ENCODE measurements at regions not wholly inside any gene's neighbourhood (a gene's known extent, or its start where the extent isn't known, plus 50 kb on each side); places are given as distances from the start of the nearest gene placed in this dataset.

GRCh38 chr10:78899098-78899754 lies 169.5 kb upstream of the ZMIZ1 start:
- ChIA-PET POLR2A (no interaction called here), CTCF (no interaction called here), RAD21 (ENCODE audit: low non-redundant PET in 1 of 2, low total read pairs in 2 of 2, uncharacterized antibody in 2 of 2, unreplicated experiment in 2 of 2) (no interaction called here)
- no TSS peak for BruUV-seq (replicated peaks)
- no peaks in the 10 kb centered on the region for H4K20me1 ChIP-seq (ENCODE audit: insufficient read depth)
- no peaks in the 10 kb centered on the region for H3K36me3 ChIP-seq (ENCODE audit: control insufficient read depth in 1 of 2, insufficient read depth in 2 of 2, low read length in 2 of 2)
- no peaks in the 10 kb centered on the region for H3K9me3 ChIP-seq (ENCODE audit: control insufficient read depth in 1 of 2, insufficient read depth in 1 of 2, low read depth in 1 of 2, low read length in 2 of 2)
- no peak overlapping the region for H3K9ac ChIP-seq (ENCODE audit: low read length)
- H3K27ac ChIP-seq (ENCODE audit: low read depth, low read length) = no peak overlapping the region
- no peak overlapping the region for H2AFZ ChIP-seq (ENCODE audit: low read depth, low read length, poor library complexity, severe bottlenecking)
- DNase-seq (ENCODE audit: low read depth, low spot score) (no peak), ATAC-seq (no peak)
- TF ChIP-seq FOSL1 (IDR thresholded peaks at IDR 0.05; ENCODE audit: low read depth) = no peak
- no peak for TF ChIP-seq JUND (IDR thresholded peaks at IDR 0.05)
- no peak for TF ChIP-seq CEBPB (IDR thresholded peaks at IDR 0.05; ENCODE audit: low read depth)
- no peak for TF ChIP-seq ATF3 (IDR thresholded peaks at IDR 0.05)
- no peak for TF ChIP-seq POLR2A (IDR thresholded peaks at IDR 0.05; ENCODE audit: borderline replicate concordance, extremely low read depth, insufficient read depth, insufficient read length)
- TF ChIP-seq CBX3 (IDR thresholded peaks at IDR 0.05; ENCODE audit: low read depth) = no peak
- TF ChIP-seq ZNF274 (IDR thresholded peaks at IDR 0.05; ENCODE audit: low read depth, low read length) = no peak
- no peak for TF ChIP-seq SIN3A (IDR thresholded peaks at IDR 0.05; ENCODE audit: low read depth)
- TF ChIP-seq EZH2phosphoT487 (IDR thresholded peaks at IDR 0.05; ENCODE audit: borderline replicate concordance) = no peak
- no peaks in the 10 kb centered on the region for H3K27me3 ChIP-seq (ENCODE audit: insufficient read depth, low read length)
- no peaks in the 10 kb centered on the region for H3K4me1 ChIP-seq (ENCODE audit: control insufficient read depth in 1 of 2, insufficient read depth in 2 of 2, low read length in 2 of 2)
- H3K9me2 ChIP-seq (ENCODE audit: insufficient read depth) = no peaks in the 10 kb centered on the region
- no peak overlapping the region for H3K4me3 ChIP-seq (replicated peaks in 1 of 2; ENCODE audit: low read depth in 1 of 2, low read length in 2 of 2)
- intact Hi-C loops (cut with micrococcal nuclease) = no loop called here
- no peaks in the 10 kb centered on the region for H3K79me2 ChIP-seq (ENCODE audit: insufficient read depth, low read length)
- H3K4me2 ChIP-seq (ENCODE audit: low read length) = no peak overlapping the region

- ChIA-PET RAD21 (ENCODE audit: low non-redundant PET in 1 of 2, low total read pairs in 2 of 2, uncharacterized antibody in 2 of 2, unreplicated experiment in 2 of 2) (no interaction called here), POLR2A (no interaction called here), CTCF (no interaction called here)
- no peak for DNase-seq (ENCODE audit: low read depth, low spot score)
- Histone ChIP-seq H3K4me2 (ENCODE audit: low read length) (no peak overlapping the region), H3K79me2 (ENCODE audit: insufficient read depth, low read length) (no peaks in the 10 kb centered on the region), H3K9me3 (ENCODE audit: control insufficient read depth in 1 of 2, insufficient read depth in 1 of 2, low read depth in 1 of 2, low read length in 2 of 2) (no peaks in the 10 kb centered on the region), H4K20me1 (ENCODE audit: insufficient read depth) (no peaks in the 10 kb centered on the region), H3K27me3 (ENCODE audit: insufficient read depth, low read length) (no peaks in the 10 kb centered on the region), H3K9me2 (ENCODE audit: insufficient read depth) (no peaks in the 10 kb centered on the region), H3K4me1 (ENCODE audit: control insufficient read depth in 1 of 2, insufficient read depth in 2 of 2, low read length in 2 of 2) (no peaks in the 10 kb centered on the region), H2AFZ (ENCODE audit: low read depth, low read length, poor library complexity, severe bottlenecking) (no peak overlapping the region), H3K36me3 (ENCODE audit: control insufficient read depth in 1 of 2, insufficient read depth in 2 of 2, low read length in 2 of 2) (no peaks in the 10 kb centered on the region), H3K4me3 (replicated peaks in 1 of 2; ENCODE audit: low read depth in 1 of 2, low read length in 2 of 2) (no peak overlapping the region), H3K9ac (ENCODE audit: low read length) (no peak overlapping the region), H3K27ac (ENCODE audit: low read depth, low read length) (no peak overlapping the region)
- BruUV-seq (replicated peaks) = no TSS peak
- intact Hi-C loops (cut with micrococcal nuclease) = no loop called here
- ATAC-seq = no peak
- TF ChIP-seq EGR1 (IDR thresholded peaks at IDR 0.05; ENCODE audit: low read depth) (no peak), ZFX (IDR thresholded peaks at IDR 0.05) (no peak), SIN3A (IDR thresholded peaks at IDR 0.05; ENCODE audit: low read depth) (no peak), RAD21 (IDR thresholded peaks at IDR 0.05; ENCODE audit: low read depth) (no peak), FOSL1 (IDR thresholded peaks at IDR 0.05; ENCODE audit: low read depth) (no peak), YY1 (IDR thresholded peaks at IDR 0.05; ENCODE audit: extremely low read depth, insufficient replicate concordance, low read depth, low read length) (no peak), CEBPB (IDR thresholded peaks at IDR 0.05; ENCODE audit: low read depth) (no peak), POLR2AphosphoS5 (IDR thresholded peaks at IDR 0.05; ENCODE audit: low read depth, low read length) (no peak), JUND (IDR thresholded peaks at IDR 0.05) (no peak), MAX (IDR thresholded peaks at IDR 0.05) (no peak), EZH2 (IDR thresholded peaks at IDR 0.05) (no peak), CBX3 (IDR thresholded peaks at IDR 0.05; ENCODE audit: low read depth) (no peak), CTCF (IDR thresholded peaks at IDR 0.05 in 2 of 3, conservative IDR thresholded peaks at IDR 0.05 in 1 of 3; ENCODE audit: borderline replicate concordance in 1 of 3, insufficient read depth in 1 of 3, low read depth in 2 of 3, low read length in 2 of 3) (no peak), ELF1 (IDR thresholded peaks at IDR 0.05; ENCODE audit: borderline replicate concordance, low read depth) (no peak), SP1 (IDR thresholded peaks at IDR 0.05; ENCODE audit: low read depth) (no peak), SRF (IDR thresholded peaks at IDR 0.05; ENCODE audit: low read depth) (no peak)
Observed at GRCh38 chr10:78899996-78900714, 168.6 kb upstream of the ZMIZ1 start.

All from HCT116 (cell line).